ENCODE measurements at regions not wholly inside any gene's neighbourhood (a gene's known extent, or its start where the extent isn't known, plus 50 kb on each side); places are given as distances from the start of the nearest gene placed in this dataset.

- ChIA-PET POLR2A (no interaction called here), CTCF (no interaction called here)
- Histone ChIP-seq H3K36me3 (ENCODE audit: control insufficient read depth in 2 of 2, extremely low read depth in 1 of 2, insufficient read depth in 2 of 2, low read length in 2 of 2) (no peaks in the 10 kb centered on the region), H3K27ac (ENCODE audit: insufficient read depth, low read depth, low read length) (no peak overlapping the region), H3K9me3 (replicated peaks; ENCODE audit: control insufficient read depth, insufficient read depth, low read length) (no peaks in the 10 kb centered on the region), H3K79me2 (ENCODE audit: control insufficient read depth, insufficient read depth, low read length) (no peaks in the 10 kb centered on the region), H3K4me1 (ENCODE audit: control insufficient read depth, extremely low read depth, insufficient read depth, low read length) (no peaks in the 10 kb centered on the region), H3K9ac (replicated peaks; ENCODE audit: extremely low read depth, insufficient read depth, low read length) (no peak overlapping the region), H3K4me3 (replicated peaks in 1 of 3; ENCODE audit: insufficient read depth in 1 of 3, low read depth in 1 of 3, low read length in 3 of 3) (no peak overlapping the region), H3K27me3 (ENCODE audit: control insufficient read depth in 2 of 2, insufficient read depth in 2 of 2, low read length in 2 of 2) (no peaks in the 10 kb centered on the region), H4K20me1 (replicated peaks; ENCODE audit: control insufficient read depth, extremely low read depth, insufficient read depth, low read length) (no peaks in the 10 kb centered on the region), H3K9me1 (replicated peaks; ENCODE audit: control insufficient read depth, extremely low read depth, insufficient read depth, low read length) (no peaks in the 10 kb centered on the region), H2AFZ (ENCODE audit: low read depth, low read length) (no peak overlapping the region), H3K4me2 (ENCODE audit: insufficient read depth, low read length) (no peak overlapping the region)
- dilution Hi-C loops (cut with MboI; ENCODE audit: extremely low pct_ligation_motif_present, low sequenced_read_pairs) (no loop called here), intact Hi-C loops (cut with micrococcal nuclease) (no loop called here)
- no TSS peak for BruUV-seq (replicated peaks)
- DNase-seq (ENCODE audit: low read depth, low spot score) (no peak), FAIRE-seq (no peak)
- TF ChIP-seq JUN (IDR thresholded peaks at IDR 0.05; ENCODE audit: borderline replicate concordance, insufficient read depth, insufficient read length, low read depth) (no peak), FOS (IDR thresholded peaks at IDR 0.05; ENCODE audit: borderline replicate concordance, insufficient read depth, low read length) (no peak), POLR2A (IDR thresholded peaks at IDR 0.05; ENCODE audit: low read depth, low read length) (no peak), MAX (IDR thresholded peaks at IDR 0.05; ENCODE audit: insufficient read depth, insufficient read length) (no peak), POLR2AphosphoS5 (IDR thresholded peaks at IDR 0.05; ENCODE audit: insufficient read depth, low read depth, low read length) (no peak), MYC (IDR thresholded peaks at IDR 0.05; ENCODE audit: low read depth, low read length) (no peak), EZH2 (IDR thresholded peaks at IDR 0.05; ENCODE audit: borderline replicate concordance, low read depth, low read length, severe bottlenecking) (no peak), GATA2 (IDR thresholded peaks at IDR 0.05; ENCODE audit: insufficient read depth, insufficient read length, low read depth, low read length) (no peak)
- TF ChIP-seq, protein P1, sequence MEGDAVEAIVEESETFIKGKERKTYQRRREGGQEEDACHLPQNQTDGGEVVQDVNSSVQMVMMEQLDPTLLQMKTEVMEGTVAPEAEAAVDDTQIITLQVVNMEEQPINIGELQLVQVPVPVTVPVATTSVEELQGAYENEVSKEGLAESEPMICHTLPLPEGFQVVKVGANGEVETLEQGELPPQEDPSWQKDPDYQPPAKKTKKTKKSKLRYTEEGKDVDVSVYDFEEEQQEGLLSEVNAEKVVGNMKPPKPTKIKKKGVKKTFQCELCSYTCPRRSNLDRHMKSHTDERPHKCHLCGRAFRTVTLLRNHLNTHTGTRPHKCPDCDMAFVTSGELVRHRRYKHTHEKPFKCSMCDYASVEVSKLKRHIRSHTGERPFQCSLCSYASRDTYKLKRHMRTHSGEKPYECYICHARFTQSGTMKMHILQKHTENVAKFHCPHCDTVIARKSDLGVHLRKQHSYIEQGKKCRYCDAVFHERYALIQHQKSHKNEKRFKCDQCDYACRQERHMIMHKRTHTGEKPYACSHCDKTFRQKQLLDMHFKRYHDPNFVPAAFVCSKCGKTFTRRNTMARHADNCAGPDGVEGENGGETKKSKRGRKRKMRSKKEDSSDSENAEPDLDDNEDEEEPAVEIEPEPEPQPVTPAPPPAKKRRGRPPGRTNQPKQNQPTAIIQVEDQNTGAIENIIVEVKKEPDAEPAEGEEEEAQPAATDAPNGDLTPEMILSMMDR (IDR thresholded peaks at IDR 0.05; ENCODE audit: extremely low read depth in 1 of 2, insufficient read depth in 1 of 2, low read depth in 1 of 2, low read length in 2 of 2): no peak
These were observed 93.7 kb upstream of the DDX18 start for GRCh38 chr2:117720765-117721164.
